Natural killer cell treated with Interleukin-12 subunit alpha and Interleukin-12 subunit beta and Interleukin-15 and Interleukin-18, amount 100 ng/mL, for 72 hours (primary cell): ENCODE measurements at regions not wholly inside any gene's neighbourhood (a gene's known extent, or its start where the extent isn't known, plus 50 kb on each side); places are given as distances from the start of the nearest gene placed in this dataset.
"Not testable (repeated sequence)": the region's sequence is repeated elsewhere in the genome, so short reads cannot be mapped to it uniquely, and the experiment has no call there.

Experiments
- ATAC-seq, 2 donors: fragments of 150-1000 bp; cut with Tn5 transposase in 1 of 2; sonication (Bioruptor Pico), chemical (Tn5 transposase) in 1 of 2; 2 replicates each; pipeline ENCODE4 v1.10.0; 2021
- DNase-seq: peaks from one replicate; pipeline ENCODE4 v3.0.0; 2022; ENCODE audit warnings: low spot score
- H3K27ac Mint-ChIP-seq, 2 donors: 1 replicate in 1 of 2; 2 replicates in 1 of 2; pipeline ENCODE4 v1.8.0; 2022; ENCODE audit warnings: mixed read lengths in 2 of 2, mild to moderate bottlenecking in 1 of 2, moderate library complexity in 1 of 2
- H3K27me3 Mint-ChIP-seq, 2 donors: 1 replicate in 1 of 2; 2 replicates in 1 of 2; pipeline ENCODE4 v1.8.0; 2022; ENCODE audit warnings: mixed read lengths in 2 of 2
- H3K36me3 Mint-ChIP-seq: one replicate; pipeline ENCODE4 v1.8.0; 2022; ENCODE audit warnings: mixed read lengths
- H3K4me1 Mint-ChIP-seq, 2 donors: 1 replicate in 1 of 2; 2 replicates in 1 of 2; pipeline ENCODE4 v1.8.0; 2022; ENCODE audit warnings: low read depth in 2 of 2, mixed read lengths in 2 of 2, mild to moderate bottlenecking in 1 of 2
- H3K4me3 Mint-ChIP-seq: one replicate; pipeline ENCODE4 v1.8.0; 2022; ENCODE audit warnings: mixed read lengths
- H3K9me3 Mint-ChIP-seq: 2 replicates; pipeline ENCODE4 v1.8.0; 2022; ENCODE audit warnings: mixed read lengths

DNA sequence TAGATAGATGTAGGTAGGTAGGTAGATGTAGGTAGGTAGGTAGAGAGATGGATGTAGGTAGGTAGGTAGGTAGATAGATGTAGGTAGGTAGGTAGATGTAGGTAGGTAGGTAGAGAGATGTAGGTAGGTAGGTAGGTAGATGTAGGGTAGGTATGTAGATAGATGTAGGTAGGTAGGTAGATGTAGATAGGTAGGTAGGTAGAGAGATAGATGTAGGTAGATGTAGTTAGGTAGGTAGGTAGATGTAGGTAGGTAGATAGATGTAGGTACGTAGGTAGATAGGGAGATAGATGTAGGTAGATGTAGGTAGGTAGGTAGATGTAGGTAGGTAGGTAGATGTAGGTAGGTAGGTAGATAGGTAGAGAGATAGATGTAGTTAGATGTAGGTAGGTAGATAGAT lies 62.3 kb upstream of the MORC3 start:
- no peak for ATAC-seq
- H3K27ac Mint-ChIP-seq, result peak overlapping the region in 1 of 2 donors; percentile 4
- H3K36me3 Mint-ChIP-seq, result no peaks in the 10 kb centered on the region
- DNase-seq, result no peak
- peaks cover 20 to 21% of the 10 kb centered on the region in 2 donors for H3K4me1 Mint-ChIP-seq
- peak overlapping the region; percentile 2 for H3K4me3 Mint-ChIP-seq
- no peaks in the 10 kb centered on the region for H3K9me3 Mint-ChIP-seq
- H3K27me3 Mint-ChIP-seq, result no peaks in the 10 kb centered on the region

DNA sequence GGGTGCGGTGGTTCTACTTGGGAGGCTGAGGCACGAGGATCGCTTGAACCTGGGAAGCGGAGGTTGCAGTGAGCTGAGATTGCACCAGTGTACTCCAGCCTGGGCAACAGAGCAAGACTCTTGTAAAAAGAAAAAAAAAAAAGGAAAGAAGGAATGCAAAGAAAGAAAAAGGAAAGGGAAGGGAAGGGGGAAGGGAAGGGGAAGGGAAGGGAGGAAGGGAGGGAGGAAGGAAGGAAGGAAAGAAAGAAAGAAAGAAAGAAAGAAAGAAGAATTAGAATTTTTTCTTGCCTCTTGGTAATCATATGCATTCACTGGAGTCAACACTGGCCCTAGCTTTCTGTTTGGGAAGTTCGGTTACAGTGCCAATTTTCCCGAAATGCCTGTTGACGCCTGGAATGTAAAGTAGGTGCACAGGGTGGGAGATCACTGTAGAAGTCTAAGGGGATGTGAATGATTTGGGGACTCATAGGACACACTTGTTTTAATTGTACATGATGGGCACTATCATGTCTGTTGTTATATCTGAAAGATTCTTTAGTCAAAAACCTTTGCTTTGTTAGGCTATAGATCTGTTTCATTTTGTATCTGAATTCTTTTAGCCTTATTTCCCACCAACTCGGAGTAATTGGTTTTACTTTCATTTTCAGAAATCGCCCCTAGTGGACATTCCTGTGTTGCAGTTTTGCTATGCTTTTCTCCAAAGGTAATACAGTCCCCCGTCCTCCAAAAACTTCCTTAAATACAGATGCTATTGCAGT lies 59.8 kb upstream of the MORC3 start:
- Mint-ChIP-seq H3K9me3 (no peaks in the 10 kb centered on the region), H3K4me1 (peaks cover 13% of the 10 kb centered on the region in 2 donors)

GRCh38 chr21:36260802-36261201 lies 59.2 kb upstream of the MORC3 start:
- ATAC-seq (no peak), DNase-seq (no peak)
- Mint-ChIP-seq H3K36me3 (no peaks in the 10 kb centered on the region), H3K27me3 (no peaks in the 10 kb centered on the region), H3K4me3 (peak overlapping the region; percentile 85), H3K4me1 (peaks cover 13% of the 10 kb centered on the region in 2 donors), H3K27ac (peak overlapping the region; percentile 87 to 98), H3K9me3 (no peaks in the 10 kb centered on the region)

More for the DNA sequence above, 59.8 kb upstream of the MORC3 start:
- Mint-ChIP-seq H3K36me3 (no peaks in the 10 kb centered on the region), H3K27ac (peak overlapping the region; percentile 87 to 98), H3K4me3 (peak overlapping the region; percentile 85), H3K27me3 (no peaks in the 10 kb centered on the region)
- DNase-seq, result no peak
- ATAC-seq, result peak; percentile 75 to 83

- peak overlapping the region in 1 of 2 donors; percentile 68 for H3K27ac Mint-ChIP-seq
- no peaks in the 10 kb centered on the region for H3K27me3 Mint-ChIP-seq
- H3K4me1 Mint-ChIP-seq, result peaks cover 13% of the 10 kb centered on the region in 2 donors
- DNase-seq, result no peak
- no peaks in the 10 kb centered on the region for H3K36me3 Mint-ChIP-seq
- H3K9me3 Mint-ChIP-seq, result no peaks in the 10 kb centered on the region
- no peak overlapping the region for H3K4me3 Mint-ChIP-seq
- no peak for ATAC-seq
Measured at GRCh38 chr21:36261459-36261858, 58.5 kb upstream of the MORC3 start.

GRCh38 chr21:36263797-36264196 lies 56.2 kb upstream of the MORC3 start:
- DNase-seq (no peak), ATAC-seq (no peak)
- H3K4me3 Mint-ChIP-seq, result no peak overlapping the region
- H3K27ac Mint-ChIP-seq, result no peak overlapping the region
- H3K9me3 Mint-ChIP-seq, result no peaks in the 10 kb centered on the region
- H3K36me3 Mint-ChIP-seq, result no peaks in the 10 kb centered on the region
- H3K4me1 Mint-ChIP-seq, result peaks cover 13% of the 10 kb centered on the region in 2 donors
- no peaks in the 10 kb centered on the region for H3K27me3 Mint-ChIP-seq

GRCh38 chr21:36265431-36265830 lies 54.6 kb upstream of the MORC3 start:
- no peaks in the 10 kb centered on the region for H3K36me3 Mint-ChIP-seq
- H3K4me1 Mint-ChIP-seq, result peaks cover 4 to 5% of the 10 kb centered on the region in 2 donors
- ATAC-seq, result no peak
- no peak overlapping the region for H3K27ac Mint-ChIP-seq
- no peak overlapping the region for H3K4me3 Mint-ChIP-seq
- no peaks in the 10 kb centered on the region for H3K9me3 Mint-ChIP-seq
- H3K27me3 Mint-ChIP-seq, result no peaks in the 10 kb centered on the region
- DNase-seq, result no peak

- ATAC-seq, H3K27me3 Mint-ChIP-seq, H3K4me1 Mint-ChIP-seq, H3K27ac Mint-ChIP-seq, H3K4me3 Mint-ChIP-seq, DNase-seq, H3K9me3 Mint-ChIP-seq, H3K36me3 Mint-ChIP-seq: not testable (repeated sequence)
Measured at GRCh38 chr21:36267828-36268227, 52.2 kb upstream of the MORC3 start.

- not testable (repeated sequence) for ATAC-seq, H3K4me1 Mint-ChIP-seq, H3K9me3 Mint-ChIP-seq, H3K4me3 Mint-ChIP-seq, H3K36me3 Mint-ChIP-seq, H3K27ac Mint-ChIP-seq, H3K27me3 Mint-ChIP-seq, DNase-seq
Measured at GRCh38 chr21:36268264-36268663, 51.7 kb upstream of the MORC3 start.
